ENCODE measurements at regions not wholly inside any gene's neighbourhood (a gene's known extent, or its start where the extent isn't known, plus 50 kb on each side); places are given as distances from the start of the nearest gene placed in this dataset.

DNA sequence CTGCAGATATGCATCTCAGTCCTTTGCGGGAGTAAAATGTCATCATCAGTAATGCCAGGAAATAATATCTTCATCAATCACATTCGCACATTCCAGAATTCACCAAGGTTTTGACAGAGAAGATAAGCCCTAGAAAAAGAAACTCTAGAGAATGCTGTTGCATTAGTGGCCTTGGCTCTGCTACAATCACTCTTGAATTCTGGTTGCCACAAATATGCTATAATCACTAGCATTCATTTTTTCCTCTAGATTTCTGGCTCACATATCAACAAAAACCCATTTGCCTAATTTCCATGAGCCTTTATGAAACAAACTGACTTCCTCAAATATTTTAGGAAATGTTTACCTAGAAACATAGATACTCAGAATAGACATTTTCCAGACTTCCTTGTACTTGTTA, 653.4 kb downstream of the ANXA1 start:
- DNase-seq, result no peak

DNA sequence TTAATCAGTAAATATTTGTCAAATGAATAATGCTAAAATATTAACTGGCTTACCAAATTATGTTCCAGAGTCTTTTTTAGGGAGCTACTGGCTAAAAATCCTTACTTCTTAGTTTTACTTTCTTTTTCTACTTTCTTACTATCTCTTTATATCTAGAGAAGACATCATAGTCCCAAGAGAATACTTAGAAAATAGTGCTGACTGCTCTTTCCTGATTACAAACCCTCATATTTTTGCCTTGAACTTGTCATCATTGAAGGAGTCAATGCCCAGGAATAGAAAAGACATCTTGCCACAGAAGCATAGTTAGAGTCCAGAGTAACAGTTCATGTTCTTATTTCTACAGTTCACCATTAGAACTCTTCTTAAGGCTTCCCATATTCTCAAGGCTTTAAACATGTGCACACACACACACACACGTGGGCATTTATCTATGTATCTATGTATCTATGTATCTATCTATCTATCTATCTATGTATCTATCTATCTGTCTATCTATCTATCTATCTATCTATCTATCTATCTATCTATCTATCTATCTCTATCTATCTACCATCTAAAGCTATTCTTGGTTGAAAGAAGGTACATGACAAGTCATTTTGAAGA, 654.3 kb downstream of the ANXA1 start:
- DNase-seq, result no peak

DNA sequence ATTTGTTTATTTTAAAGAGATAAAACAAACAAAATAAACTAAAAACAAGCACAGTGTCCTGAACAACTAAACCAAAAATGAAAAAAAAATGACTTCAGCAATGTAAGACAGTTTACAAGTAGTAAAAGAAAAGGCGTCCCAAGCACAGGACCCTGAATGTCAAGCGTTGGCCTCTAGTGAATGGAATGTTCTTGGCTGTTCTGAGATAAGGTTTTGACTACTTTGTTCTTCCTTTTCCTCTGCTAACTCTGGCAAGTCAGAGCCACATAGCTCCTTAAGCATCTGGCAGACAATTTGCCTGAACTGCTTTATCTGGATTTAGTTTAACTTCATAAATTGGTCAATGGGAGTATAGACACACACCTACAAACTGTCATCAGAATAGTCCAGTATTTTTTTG, 655.2 kb downstream of the ANXA1 start:
- no peak for DNase-seq

DNA sequence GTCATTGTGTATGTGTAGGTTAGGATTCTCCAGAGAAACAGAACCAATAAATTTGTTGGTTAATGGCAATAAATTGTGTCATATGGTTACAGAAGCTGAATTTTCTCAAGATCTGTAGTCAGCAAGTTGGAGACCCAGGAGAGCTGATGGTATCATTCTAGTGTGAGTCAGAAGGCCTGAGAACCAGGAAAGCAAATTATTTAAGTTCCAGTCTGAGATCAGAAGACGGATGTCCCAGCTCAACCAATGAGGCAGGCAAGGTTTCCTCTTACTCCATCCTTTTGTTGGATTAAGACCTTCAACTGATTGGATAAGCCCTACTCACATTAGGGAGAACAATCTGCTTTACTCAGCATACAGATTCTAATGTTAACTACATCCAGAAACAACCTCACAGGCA, 656.3 kb downstream of the ANXA1 start:
- DNase-seq, result no peak

DNA sequence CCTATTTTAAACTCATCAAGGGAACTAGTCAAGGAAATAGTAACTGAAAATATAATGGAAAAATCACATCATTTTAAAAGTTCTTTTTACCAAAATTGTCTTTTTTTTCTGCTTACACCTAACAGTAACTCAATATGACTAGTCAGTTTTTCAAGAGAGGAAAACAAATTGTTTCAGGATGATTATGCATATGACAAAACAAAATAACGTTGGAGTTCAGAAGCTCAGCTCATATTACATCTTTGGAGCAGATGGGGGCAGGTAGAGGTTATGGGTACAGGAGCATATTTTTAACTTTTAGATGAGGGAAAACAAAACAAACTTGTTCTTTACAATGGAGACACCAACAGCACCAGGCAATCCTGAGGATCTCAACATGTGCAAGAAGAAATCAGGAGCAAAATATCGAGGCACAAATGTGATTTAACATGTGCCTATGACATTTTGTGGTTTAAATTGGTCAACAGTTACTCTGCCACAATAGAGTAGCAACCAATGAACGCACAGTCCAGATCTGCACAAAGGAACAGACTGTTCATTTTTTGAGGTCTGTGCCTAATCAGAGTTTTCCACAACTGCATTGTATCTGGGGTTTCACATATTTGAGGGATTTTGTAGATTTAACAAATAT, 659.0 kb downstream of the ANXA1 start:
- DNase-seq, result no peak

DNA sequence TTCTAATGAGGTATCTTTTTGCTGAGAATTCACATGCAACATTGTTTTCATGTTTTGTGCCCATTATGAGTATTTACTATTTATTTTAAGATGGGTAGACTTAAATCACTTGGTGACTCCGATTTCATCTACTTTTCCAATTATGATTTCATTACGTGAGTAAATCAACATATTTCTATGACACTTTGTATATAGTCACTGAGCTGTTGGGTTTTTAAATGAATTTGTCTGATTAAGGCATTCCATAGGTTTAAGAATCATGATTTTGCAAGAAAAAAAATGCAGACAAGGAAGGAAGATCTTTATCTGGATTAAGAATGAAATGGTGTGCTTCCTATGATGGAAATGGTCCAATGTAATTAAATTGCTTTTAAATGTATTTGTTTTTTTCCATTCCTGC, 661.9 kb downstream of the ANXA1 start:
- DNase-seq, result no peak

DNA sequence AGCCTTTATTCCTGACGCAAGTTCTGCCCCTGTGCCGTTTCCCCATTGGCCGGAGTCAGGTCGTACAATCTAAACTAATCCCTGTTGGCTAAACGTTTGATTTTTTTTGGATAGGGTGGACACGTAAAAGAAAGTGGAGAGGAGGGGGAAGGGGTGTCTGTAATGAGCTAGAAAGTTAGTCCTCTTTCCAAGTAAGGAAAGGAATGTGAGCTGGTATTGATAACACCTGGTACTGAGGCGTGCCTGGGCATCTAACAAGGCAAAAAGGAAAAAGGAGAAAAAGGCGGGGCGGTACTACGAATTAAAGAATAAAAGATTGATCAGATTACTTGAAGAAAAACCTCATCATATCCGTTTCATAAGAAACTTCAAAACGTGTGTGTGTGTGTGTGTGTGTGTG, 665.2 kb downstream of the ANXA1 start:
- no peak for DNase-seq

DNA sequence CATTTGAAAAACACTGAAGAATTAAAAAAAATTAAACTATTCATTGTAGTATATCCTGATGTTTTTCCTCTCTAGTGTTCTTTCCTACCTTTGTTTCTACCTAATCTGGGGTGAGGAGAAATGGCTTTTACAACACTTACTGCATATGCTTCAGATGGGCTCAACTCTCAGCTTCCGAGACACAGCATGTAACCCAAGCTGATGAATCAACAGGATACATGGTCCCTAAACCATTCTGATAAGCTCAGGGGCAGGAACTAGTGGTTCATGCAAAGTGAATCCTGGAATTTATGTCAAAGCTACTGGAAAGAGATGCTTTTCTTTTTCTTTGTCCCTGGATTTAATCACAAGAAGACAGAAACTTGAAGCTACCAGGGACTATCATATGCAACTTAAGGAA, 672.5 kb upstream of the RORB start:
- DNase-seq, result no peak

DNA sequence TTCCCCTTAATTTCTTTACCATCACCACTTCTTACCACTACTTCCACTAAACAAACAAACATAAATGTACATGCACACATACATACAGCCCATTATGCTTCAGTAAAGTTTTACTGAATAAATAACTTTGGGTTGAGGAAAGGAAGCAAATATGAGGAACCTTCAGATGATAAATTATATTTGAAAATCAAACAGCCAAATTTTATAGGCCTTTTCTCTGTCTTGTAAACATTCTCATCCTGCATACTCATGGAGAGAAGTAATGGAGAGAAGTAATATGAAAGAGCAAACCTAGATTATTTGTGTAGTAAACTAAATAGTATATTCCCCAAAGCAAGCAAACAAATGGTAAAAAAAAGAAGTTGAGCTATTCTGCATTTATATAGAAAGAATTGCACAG, 658.3 kb upstream of the RORB start:
- DNase-seq, result no peak

DNA sequence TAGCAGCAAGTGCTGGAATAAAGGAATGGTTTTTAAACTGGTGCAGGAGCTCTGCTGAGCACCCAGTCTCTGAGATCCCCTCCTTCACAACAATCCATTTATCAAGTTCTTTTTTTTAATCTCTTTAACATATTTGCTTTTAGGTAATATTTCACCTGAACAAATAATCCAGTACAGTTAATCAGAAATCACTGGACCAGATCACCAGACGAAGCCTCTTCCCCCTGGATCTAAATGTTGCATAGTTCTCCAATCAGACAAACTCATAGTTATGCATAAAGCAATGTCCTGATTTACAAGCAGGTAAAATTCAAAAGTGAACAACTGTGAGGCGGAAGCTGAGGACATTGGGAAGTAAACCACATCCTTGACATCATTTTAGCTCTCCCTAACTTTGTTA, 657.7 kb upstream of the RORB start:
- peak; percentile 31 for DNase-seq

DNA sequence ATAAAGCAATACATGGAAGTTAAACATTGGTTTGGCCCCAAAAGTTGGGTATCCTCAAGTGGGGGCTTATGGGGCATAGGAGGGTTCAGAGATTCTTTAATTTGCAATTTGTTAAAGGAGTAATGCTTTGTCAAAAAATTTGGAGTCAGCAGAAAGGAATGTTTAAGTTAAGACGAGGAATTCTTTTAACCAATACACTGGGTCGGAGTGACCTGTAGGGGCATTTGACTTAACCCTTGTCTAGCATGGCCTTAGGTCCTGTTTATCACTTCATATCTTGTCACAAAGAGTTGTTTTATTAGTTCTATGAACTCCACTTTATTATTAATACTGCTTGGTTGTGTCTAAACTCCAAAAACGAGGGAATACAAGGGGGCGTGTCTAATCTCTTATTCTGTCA, 656.1 kb upstream of the RORB start:
- no peak for DNase-seq

DNA sequence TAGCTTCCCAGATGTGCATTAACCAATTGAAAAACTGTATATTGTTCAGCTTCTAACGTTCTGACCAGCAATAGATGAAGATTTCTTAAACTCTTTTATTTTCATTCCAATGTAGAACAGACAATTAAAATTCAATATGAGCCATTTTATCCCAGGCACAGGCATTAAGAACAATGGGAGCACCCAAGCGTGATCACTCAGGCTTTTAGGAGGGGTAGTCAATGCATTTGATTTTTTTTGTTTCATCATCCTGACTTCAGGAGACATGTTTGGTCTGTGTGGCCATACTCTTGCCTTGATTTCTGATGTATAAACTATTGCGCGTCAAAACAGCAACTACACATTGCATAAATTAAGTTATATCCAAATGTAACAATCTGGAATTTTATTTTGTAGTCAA, 653.0 kb upstream of the RORB start:
- peak; percentile 76 for DNase-seq

DNA sequence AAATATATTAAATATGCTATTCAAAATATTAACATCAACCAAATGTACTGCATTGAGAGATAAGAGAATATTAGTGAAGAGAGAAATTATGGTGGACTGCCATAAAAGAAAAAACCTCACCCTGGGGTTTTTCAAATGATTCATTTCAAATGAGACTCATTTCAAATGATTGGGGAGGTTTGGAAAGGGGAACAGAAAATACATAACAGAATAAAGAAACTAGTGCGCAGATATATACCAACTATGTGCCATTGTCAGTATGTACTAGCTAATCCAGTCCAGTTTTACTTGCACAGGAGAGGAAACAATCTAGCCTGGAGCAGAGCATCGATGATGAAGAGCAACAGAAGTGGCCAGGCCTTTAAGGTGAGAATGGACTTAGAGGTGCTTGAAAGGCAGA, 651.6 kb upstream of the RORB start:
- no peak for DNase-seq

DNA sequence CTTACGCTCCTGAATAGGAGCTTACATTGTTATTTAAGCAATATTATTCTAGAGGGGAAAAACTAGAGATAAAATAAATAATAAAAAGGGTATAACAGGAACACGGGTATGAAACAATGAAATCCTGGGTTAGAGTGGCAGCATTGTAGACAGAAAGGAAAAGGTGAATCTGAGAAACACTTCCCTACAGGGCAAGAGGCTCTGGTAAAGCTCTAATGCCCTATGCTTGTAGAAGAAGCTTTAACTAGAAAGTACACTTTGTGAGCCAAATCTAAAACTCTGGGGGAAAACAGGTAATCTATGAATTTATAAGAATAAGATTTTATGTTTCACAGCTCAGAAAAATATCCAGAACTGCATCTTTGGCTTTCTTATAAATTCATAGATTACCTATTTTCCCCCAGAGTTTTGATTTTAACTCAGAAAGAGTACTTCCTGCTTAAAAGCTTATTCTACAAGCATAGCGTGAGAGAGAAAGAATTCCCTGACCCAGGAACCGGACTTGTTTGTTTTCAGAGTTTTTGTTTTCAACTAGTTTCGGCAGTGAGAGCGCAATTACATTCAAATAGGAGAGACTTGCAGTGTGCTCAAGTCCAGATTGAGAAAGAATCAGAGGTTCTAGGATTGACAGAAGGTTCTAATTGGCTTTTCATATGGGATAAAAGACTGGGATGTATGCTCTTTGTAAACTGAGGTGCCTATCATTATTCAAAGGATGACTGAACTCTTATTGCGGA, 651.0 kb upstream of the RORB start:
- DNase-seq, result no peak

DNA sequence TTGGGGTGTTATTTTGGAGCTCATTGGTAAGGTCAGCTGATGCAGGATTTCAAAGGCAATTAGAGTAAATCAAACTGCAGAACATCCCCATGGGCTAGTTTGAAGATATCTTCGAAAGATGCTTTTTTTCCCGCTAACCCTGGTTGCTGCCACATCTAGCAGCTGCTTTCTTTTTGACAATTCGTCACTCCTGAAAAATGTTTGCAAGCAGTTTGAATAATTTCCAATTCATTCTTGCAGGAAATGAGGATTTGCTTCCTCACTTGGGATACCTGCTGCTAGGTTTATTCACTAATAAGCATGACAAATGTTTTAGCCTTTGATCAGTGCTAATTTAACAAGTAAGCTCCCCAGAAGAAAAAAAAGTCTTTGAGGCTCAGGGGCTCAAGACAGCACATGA, 649.6 kb upstream of the RORB start:
- no peak for DNase-seq

DNA sequence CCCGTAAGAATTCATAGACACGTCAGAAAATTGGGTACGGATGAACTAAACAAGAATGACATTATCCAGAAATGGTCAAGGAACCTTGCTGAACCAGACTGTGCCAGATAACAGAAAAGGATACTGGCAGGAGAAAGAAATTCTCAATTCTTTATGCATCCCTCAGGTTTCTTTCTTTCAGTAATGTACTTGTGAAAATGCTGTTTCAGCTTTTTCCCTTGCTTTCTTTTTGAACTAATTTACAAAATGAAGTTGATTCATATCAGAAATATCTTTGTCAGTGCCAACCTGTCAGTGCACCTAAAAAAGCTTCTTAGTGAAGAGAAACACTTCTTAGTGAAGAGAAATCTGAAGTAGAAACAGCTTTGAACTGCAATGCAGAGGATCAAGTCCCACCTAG, 643.6 kb upstream of the RORB start:
- no peak for DNase-seq

DNA sequence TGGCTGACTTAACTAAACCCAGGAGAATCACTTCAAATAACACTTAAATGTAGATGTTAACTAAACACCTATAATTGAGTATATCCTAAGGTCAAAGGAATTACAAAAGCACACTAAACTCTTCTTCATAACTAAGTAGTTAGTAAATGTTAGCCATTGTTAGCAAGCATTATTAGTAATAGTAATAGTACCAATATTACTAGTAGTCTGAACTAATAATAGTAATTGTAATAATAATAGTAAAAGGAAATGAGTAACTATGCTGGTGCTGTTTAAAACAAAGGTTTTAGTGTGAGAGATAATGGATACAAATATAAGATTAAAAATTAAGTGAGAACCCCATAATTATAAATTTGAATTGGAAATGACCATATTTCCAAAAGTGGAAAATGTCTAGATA, 641.9 kb upstream of the RORB start:
- no peak for DNase-seq

DNA sequence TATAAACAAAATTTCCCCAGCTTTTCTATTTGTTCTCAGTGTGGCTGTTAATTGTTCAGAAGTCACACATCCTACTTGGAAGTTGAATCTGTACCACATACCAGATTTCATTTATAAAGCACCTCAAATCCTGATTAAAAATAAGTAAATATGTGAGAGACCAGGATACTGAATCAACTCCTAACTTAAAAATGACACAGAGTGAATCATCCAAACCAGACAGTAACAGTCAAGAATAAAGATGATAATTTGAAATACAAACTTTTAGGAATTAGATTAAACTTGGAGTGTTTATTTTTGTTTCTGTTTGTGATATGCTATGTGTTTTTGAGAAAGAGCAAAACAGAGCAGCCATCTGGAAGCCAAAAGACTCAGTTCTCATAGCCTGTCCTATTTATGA, 633.2 kb upstream of the RORB start:
- no peak for DNase-seq

DNA sequence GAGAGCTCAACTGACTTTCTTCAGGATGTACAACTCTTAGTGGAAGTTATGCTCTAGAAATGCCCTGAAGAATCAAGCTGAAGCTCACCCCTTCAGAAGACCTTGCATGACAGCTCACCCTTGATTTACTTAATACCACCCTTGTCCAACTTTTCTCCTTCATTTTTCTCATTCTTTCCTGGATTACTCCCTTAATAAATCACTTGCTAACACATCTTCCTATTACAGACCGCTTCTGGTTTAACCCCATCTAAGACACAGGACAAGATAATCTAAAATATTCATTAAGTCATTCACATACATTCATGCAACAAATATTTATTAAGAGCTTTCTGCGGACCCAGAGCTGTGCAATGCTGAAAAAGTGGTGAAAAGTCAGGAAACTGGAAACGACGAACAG, 630.7 kb upstream of the RORB start:
- no peak for DNase-seq

DNA sequence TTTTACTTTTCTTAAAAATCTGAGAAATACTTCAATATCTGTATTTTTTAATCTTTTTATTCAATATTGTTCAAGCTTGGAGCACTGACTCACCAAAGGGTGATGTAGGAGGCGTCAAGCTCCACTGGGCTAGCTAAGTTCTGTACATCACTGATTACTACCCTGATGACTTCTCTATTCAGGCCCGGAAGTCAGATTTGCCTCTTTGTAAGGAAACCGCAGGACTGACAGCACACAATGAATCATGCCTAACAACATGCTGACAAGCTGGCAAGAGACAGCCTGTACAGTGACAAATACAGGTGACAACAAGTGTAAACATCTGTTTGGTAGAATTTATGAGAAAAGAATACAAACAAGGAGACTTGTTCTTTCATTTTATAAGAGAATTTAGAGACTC, 627.9 kb upstream of the RORB start:
- DNase-seq, result peak; percentile 56

DNA sequence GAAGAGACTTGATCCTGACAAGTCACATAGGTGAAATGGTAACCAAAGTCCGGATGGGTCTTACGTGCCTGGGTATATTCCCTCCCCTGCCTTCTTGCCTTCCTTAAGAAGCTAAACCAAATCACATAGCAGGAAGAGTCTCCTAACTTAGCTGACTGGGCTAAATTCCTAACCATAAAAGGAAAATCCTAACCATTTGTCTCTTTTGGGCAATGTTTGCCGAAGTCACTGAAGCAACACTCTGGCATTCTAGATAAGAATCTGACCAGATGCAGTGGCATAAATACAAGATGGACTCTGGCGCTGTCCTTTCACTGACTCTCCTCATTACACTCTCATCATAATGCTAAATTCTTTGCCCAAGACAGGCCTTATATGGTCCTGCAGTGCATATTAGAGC, 625.5 kb upstream of the RORB start:
- no peak for DNase-seq

DNA sequence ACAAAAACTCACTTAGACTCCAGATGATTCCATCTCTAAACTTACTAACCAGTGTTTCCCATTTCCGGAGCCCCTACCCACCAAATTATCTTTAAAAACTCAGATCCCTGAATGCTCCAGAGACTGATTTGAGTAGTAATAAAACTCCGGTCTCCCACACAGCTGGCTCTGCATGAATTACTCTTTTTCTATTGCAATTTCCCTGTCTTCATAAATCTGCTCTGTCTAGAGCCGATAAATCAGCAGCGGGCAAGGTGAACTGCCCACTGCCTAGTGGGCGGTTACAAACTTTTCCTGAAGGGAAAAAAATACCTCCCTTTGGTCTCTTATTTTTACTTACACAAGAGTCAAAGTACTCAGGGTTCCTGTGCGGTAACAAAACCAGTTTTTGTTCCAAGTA, 624.4 kb upstream of the RORB start:
- DNase-seq, result no peak

DNA sequence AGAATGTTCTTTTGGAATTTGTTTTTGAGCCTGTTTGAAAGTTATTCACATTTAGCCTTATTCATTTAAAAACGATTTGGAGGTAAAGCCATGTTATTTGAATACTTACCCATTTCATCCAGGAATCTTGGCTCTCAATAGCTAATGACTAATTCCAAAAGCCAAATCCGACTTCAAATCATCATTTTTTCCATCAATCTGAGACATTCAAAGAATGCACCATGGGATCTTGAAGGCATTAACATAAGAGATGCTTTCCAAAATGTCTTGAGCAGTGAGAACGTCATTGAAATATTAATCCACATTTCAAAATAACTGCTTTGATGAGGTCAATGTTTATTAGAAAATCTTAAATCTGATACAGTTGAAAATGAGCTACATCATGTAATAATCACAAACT, 617.0 kb upstream of the RORB start:
- DNase-seq, result no peak

DNA sequence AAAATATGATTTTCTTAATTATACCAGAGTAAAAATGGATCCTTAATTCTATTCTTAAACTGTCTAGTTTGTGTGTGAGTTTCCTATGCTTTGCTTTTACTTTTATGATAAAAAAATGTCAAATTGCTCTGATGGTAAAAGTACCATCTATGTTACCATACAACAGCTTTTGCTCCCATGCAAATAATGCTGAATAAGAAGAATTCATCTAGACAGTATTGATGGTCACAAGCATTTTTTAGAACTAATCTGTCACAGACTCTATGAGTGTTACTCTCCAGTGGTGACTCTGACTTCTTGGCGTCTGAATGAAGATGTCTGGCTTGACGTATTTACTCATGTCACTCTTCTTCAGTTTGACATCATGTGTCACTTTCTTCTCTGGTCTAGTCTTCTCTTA, 608.1 kb upstream of the RORB start:
- DNase-seq, result no peak
